ENCODE measurements at regions not wholly inside any gene's neighbourhood (a gene's known extent, or its start where the extent isn't known, plus 50 kb on each side); places are given as distances from the start of the nearest gene placed in this dataset.

- DNase-seq (ENCODE audit: low read depth), result no peak
- H3K4me3 ChIP-seq (ENCODE audit: low read depth, low read length), result no peak overlapping the region
- TF ChIP-seq MAX (IDR thresholded peaks at IDR 0.05; ENCODE audit: low read depth, low read length) (no peak), CTCF (IDR thresholded peaks at IDR 0.05; ENCODE audit: low read depth, low read length) (no peak), MYC (IDR thresholded peaks at IDR 0.05; ENCODE audit: low read depth, low read length) (no peak), POLR2A (IDR thresholded peaks at IDR 0.05; ENCODE audit: extremely low read depth, insufficient read length) (no peak)
Measured at GRCh38 chr3:178440043-178440442, 96.2 kb upstream of the KCNMB2 start.

- H3K4me3 ChIP-seq (ENCODE audit: low read depth, low read length), result no peak overlapping the region
- no peak for DNase-seq (ENCODE audit: low read depth)
- TF ChIP-seq CTCF (IDR thresholded peaks at IDR 0.05; ENCODE audit: low read depth, low read length) (no peak), MYC (IDR thresholded peaks at IDR 0.05; ENCODE audit: low read depth, low read length) (no peak)
Measured at GRCh38 chr3:178443634-178444033, 92.6 kb upstream of the KCNMB2 start.

GRCh38 chr3:178445139-178445538, 91.1 kb upstream of the KCNMB2 start:
- TF ChIP-seq POLR2A (IDR thresholded peaks at IDR 0.05; ENCODE audit: extremely low read depth, insufficient read length), result no peak
- TF ChIP-seq CTCF (IDR thresholded peaks at IDR 0.05; ENCODE audit: low read depth, low read length), result no peak
- DNase-seq (ENCODE audit: low read depth), result no peak
- H3K4me3 ChIP-seq (ENCODE audit: low read depth, low read length), result no peak overlapping the region

GRCh38 chr3:178446059-178446458, 90.2 kb upstream of the KCNMB2 start:
- DNase-seq (ENCODE audit: low read depth), result no peak
- no peak overlapping the region for H3K4me3 ChIP-seq (ENCODE audit: low read depth, low read length)
- TF ChIP-seq MAX (IDR thresholded peaks at IDR 0.05; ENCODE audit: low read depth, low read length) (no peak), POLR2A (IDR thresholded peaks at IDR 0.05; ENCODE audit: extremely low read depth, insufficient read length) (no peak), MYC (IDR thresholded peaks at IDR 0.05; ENCODE audit: low read depth, low read length) (no peak), CTCF (IDR thresholded peaks at IDR 0.05; ENCODE audit: low read depth, low read length) (no peak)

- TF ChIP-seq POLR2A (IDR thresholded peaks at IDR 0.05; ENCODE audit: extremely low read depth, insufficient read length) (no peak), CTCF (IDR thresholded peaks at IDR 0.05; ENCODE audit: low read depth, low read length) (no peak), MYC (IDR thresholded peaks at IDR 0.05; ENCODE audit: low read depth, low read length) (no peak), MAX (IDR thresholded peaks at IDR 0.05; ENCODE audit: low read depth, low read length) (no peak)
- H3K4me3 ChIP-seq (ENCODE audit: low read depth, low read length), result no peak overlapping the region
- no peak for DNase-seq (ENCODE audit: low read depth)
Measured at GRCh38 chr3:178450476-178450875, 85.8 kb upstream of the KCNMB2 start.

GRCh38 chr3:178451799-178452198, 84.4 kb upstream of the KCNMB2 start:
- no peak for DNase-seq (ENCODE audit: low read depth)
- no peak overlapping the region for H3K4me3 ChIP-seq (ENCODE audit: low read depth, low read length)
- no peak for TF ChIP-seq MAX (IDR thresholded peaks at IDR 0.05; ENCODE audit: low read depth, low read length)
- TF ChIP-seq POLR2A (IDR thresholded peaks at IDR 0.05; ENCODE audit: extremely low read depth, insufficient read length), result no peak
- no peak for TF ChIP-seq MYC (IDR thresholded peaks at IDR 0.05; ENCODE audit: low read depth, low read length)
- TF ChIP-seq CTCF (IDR thresholded peaks at IDR 0.05; ENCODE audit: low read depth, low read length), result no peak
